Myocyte (in vitro differentiated cells): ENCODE measurements at regions not wholly inside any gene's neighbourhood (a gene's known extent, or its start where the extent isn't known, plus 50 kb on each side); places are given as distances from the start of the nearest gene placed in this dataset.

Experiments used
- DNase-seq: peaks from one replicate; pipeline ENCODE4 v3.0.0-alpha.2; 2012; ENCODE audit warnings: low read depth

DNA sequence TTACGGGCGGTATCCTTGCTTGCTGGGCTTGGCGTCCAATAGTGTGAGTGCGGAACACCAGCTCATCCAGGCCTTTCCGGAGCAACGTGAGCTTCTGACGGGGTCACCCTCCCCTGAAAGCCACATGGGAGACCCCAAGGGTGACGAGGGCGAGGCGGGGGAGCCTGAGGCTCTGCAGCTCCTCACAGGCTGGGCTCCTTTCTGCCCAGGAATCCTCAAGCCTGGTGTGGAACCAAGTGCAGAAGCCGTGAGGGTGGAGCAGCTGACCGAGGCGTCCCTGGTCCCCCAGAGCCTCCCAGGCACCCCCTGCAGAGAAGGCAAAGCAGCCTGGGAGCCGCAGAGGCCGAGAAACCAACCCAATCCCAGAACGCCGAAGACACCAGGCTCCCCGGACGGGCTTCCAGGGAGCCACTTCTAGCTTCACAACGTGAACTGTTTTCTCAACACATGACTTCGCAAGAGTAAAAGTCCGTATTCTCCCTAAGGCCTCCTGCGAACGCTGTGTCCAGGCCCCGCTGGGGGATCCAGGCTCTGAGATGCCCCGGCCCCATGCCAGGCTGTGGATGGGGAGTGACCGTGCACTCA lies 530.3 kb downstream of the BRD1 start:
- DNase-seq, result no peak

DNA sequence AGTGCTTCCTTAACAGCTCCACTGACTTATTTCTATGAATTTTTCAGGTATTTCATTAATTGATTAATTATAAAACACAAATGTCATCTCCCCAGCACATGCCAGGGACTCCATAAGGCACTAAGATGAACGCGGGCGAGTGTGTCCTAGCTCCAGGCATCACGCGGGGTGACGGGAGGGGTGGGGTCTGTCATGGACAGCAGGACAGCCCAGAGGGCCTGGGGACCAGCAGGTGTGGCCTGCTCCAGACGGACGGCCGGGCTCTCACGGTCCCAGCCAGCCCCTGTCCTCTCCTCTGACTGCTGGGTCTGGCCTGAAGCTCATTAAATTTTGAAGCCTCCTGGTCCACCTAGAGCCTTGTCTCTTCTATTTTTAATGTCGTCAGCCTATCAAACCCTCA lies 531.1 kb downstream of the BRD1 start:
- no peak for DNase-seq

DNA sequence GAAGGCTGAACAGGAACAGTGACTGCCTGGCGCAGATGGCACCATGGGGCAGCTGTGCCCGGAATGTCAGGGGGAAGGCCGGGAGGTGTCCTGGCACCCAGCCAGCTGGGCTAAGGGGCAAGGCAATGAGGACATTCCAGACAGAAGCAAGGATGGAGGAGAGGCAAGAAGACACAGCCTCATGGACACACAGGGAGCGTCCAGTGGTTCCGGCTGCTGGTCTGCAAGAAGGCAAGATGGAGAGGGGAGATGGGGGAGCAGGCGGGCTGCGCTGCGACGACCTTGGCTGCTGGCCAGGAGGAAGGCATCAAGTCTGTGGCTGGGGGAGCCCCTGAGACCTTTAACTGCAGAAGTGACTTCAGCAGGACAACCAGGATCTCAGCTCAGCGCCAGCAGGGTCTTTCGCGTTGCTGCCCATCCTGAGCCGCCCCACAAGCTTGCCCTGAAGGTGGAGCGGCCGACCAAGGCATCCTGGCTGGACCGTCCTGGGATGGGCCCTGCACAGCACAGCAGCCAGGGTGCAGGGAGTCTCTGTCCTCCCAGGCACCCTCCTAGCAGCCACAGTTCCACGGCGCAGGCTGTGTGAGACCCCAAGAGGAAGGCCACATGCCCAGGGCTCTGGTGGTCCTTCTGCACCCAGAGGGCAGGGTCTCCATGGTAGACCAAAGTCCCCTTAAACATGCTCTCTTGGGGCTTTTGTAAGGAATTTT lies 531.7 kb downstream of the BRD1 start:
- DNase-seq, result no peak

DNA sequence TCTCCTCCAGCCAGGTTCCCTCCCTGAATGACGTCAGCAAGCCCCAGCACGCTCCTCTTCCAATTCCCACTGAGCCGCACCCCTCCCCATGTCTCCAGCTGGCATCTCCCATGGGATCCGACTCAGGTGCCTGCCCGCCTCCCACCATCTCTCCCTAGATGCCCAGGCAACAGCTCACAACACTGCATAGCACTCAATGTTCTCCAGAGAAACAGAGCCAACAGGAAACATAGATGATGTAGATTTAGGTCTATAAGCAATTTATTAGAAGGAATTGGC lies 532.3 kb downstream of the BRD1 start:
- DNase-seq, result no peak

DNA sequence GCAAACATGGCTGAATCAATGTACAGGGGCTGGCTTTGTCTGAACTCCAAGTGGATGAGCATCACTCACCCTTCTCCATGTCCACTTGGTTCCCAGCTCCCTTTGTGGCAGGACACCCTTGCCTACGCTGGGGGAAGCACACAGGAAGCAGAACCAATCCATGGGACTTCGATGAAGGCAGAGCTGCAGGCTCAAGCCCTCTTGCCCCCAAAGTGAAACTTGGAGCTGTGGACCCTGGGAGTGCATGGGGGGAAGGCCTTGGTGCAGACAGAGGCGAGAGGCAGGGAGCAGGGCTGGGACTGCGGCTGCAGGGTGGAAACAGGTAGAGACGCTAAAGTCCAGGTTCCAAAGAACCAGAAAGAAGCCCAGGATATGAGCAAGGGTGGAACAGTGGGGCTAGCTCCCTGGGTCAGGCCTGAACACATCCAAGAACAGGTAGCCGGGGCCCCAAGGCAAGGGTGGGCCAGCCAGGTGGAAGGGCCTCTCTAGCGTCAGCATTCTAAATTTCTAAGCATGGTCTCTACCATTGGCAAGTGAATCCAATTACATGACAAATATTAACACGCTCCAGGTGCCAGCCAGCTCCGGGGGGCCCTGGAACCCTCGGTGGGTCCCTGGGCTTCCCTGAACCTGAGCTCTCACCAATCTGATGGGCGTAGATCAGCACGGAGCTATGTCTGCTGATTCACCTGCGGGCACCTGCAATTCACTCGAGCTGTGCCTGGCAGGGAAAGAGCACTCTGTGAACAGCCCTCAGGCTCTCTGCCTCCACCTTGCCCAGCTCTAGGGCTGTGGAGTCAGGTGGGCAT lies 532.8 kb downstream of the BRD1 start:
- DNase-seq, result no peak

DNA sequence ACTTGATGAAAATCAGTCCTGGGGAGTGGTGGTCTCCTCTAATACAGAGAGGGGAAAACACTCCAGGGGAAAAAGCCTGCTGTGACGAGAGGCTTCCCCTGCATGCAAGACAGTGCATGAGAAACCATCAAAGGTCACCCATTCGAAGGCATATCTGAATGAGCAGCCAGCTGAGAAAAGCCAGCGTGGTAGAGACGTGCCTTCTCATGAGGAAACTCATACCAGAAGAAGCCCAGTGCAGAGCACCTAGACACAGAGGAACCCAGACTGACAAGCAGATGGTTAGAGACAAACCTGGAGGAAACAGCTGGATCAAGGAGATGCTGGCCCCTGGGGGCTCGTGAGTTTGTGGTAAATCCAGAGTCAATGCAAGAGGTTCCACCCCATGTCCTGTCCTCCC lies 534.8 kb downstream of the BRD1 start:
- no peak for DNase-seq

DNA sequence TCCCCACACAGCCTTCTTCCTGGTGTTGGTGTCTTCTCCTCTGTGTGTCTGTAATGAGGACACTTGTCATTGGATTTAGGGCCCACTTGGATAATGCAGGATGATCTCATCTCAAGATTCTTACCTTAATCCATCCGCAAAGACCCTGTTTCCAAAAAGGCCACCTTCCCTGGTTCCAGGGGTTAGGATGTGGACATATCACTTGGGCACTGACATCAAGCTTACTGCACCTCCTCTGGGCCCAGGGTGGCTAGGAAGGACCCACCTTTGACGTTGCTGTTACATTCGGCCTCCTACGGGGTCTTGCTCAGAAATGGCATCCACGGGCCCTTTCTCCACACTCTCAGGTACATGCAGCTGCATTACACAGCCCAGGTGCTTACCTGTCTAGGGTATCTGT lies 535.9 kb downstream of the BRD1 start:
- no peak for DNase-seq

DNA sequence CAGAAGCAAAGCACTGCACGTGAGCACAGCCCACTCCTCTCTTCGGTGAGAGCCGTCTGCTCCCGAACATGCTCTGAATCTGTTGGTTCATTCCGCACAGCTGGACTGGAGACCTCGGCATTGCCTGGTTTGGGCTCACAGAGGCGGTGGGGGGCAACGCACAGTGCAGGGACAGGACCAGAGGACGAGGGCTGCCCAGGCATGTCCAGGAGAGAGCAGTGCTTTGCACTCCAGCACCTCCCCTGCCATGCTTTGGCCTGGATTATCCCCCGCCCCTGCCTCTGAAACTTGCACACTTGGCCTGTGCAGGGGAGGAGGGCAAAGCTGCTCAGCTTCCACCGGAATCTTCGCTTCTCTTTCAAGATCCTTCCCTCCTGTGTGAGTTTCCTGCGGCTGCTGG lies 536.5 kb downstream of the BRD1 start:
- no peak for DNase-seq

DNA sequence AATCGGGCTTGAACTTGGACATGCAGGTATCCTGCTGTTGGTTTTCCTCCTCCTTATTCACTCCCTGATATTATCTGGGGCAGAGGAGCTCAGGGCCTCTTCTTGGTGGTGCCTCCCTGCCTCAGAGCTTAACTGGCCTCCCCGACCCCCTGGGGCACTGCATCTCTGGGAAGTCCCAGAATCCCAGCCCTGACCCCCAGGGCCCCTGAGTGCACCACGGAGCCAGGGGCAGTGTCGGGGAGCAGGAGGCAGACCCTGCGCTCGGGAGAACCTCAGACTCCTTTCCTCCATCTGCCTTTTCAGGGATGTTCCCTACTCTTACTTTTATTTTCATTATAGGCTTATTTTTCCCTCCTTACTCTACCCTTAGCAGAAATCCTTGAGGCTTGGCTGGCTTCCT lies 537.0 kb downstream of the BRD1 start:
- no peak for DNase-seq

DNA sequence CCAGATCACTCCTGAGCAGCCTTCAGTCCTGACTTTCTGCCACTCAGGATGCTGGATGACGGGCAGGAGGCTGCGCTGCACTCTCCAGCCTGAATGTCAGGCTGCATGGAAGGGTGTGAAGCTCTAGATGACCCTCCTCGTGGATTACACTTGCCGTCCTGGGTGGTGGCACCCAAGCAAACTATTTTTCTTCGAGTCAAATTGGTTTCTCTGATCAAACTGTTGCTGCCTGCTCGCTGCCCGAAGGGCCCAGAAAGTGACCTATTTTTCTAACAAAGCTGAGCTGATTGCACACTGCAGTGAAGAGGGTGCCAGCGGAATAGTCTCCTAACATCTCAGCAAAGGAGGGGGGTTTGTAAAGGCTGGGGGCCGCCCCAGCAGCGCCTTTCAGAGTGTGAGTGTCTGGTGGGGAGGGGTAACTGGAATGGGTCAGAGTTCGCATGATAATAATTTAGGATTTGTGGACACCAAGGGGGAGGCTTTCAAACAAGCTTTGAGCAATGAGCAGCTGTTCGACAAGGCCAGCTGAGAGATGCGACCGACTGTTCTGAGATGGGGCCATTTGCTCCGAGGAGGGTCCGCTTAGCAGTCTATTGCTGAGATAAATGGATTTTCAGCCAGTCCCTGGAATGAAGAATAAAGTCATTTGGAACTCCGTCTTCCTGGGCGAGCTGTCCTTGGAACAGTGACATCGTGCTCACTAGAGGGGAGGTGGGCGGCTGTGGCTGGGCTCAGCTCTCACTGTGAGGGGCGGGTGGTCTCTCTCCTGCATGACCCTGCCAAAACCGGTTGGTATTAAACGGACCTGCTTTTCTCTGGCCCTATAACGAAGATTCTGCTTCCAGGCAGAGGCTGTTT lies 537.6 kb downstream of the BRD1 start:
- DNase-seq, result no peak

DNA sequence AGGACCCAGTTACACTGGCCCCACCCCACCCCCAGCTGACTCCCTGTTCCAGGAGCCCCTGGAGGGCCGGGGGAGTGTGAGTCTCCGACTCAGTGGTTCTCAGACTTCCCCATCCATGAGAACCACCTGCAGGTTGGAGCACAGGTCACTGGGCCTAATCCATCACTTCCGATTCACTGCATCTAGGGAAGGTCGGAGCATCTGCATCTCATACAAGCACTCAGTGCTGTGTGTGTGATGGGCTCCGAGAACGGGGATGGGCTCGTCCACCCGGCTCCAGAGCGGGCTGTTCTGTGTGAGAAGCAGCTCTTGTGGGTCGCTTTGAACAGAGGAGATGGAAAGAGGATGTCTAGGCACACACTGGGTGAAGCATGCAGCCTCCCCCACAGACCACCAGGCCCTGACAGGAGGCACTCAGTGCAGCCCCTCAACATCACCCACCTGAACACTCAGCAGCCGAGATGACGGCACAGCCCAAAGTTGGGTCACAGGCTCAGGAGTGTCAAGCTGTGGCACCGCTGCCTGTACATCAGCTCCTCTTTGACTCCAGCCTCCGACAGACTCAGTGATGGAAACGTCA lies 541.4 kb downstream of the BRD1 start:
- no peak for DNase-seq

DNA sequence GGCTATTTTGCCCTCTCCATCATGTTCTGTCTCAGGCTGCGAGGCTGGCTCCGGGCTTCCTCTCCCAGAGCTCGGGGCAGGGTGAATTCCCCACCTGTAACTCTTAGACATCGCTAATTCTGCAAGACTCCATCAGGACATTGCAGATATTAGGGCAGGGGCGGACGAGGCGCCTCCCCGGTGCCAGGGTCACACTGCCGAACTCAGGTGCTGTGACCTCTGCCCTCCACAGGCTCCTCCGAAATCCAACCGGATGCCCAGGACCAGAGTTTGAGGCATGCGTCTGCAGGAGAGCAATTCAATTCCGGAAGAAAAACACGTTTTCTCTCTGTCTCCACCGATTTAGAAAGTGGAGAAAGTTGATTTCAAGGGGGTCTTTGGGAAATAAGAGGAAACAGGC lies 542.7 kb downstream of the BRD1 start:
- no peak for DNase-seq

DNA sequence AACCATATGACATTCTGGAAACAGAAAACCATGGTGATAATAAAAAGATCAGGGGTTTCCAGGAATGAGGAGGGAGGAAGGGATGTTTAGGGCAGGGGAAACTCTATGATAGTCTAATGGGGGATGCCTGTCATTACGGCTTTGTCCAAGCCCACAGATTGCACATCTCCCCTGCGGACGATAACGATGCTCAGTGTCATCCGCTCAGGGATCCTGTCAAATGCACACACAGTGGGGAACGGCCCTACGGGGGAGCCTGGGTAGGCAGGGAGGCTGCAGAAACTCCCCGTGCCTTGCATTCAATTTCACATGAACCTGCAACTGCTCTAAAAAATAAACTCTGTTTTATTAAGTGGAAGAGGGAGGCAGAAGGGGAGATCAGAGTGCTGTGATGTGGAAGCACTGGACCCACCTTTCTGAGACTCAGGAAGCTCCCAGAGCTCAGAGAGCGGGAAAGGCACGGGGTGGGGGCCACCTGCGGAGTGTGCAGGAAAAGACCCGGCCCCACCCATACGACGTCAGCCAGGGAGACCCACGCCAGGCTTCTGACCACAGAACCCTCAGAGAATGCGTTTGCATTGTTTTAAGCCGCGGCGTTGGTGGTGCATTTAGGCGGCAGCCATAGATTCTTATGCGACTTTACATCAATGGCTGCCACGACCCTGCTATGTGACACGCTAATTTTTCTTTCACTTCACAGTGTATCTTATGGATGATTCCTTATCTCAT lies 543.5 kb downstream of the BRD1 start:
- DNase-seq, result no peak

DNA sequence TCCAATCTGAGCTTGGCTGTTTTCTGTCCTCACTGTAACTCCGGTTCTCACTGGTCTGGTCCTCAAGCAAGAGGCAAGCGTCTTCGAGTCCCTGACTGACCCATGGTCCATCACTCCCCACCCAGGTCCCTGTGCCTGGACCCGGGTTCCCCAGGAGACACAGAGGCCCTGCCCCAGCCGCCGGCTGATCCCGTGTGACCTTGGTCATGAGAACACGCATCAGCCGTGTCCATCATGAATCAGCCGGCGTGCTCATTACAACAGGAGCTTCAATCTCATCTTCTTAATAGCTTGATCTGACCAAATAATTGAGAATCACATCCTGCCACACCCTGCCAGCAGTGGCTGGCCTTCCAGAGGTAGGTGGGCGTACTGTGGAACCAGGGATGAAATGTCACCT lies 545.1 kb downstream of the BRD1 start:
- DNase-seq, result no peak

DNA sequence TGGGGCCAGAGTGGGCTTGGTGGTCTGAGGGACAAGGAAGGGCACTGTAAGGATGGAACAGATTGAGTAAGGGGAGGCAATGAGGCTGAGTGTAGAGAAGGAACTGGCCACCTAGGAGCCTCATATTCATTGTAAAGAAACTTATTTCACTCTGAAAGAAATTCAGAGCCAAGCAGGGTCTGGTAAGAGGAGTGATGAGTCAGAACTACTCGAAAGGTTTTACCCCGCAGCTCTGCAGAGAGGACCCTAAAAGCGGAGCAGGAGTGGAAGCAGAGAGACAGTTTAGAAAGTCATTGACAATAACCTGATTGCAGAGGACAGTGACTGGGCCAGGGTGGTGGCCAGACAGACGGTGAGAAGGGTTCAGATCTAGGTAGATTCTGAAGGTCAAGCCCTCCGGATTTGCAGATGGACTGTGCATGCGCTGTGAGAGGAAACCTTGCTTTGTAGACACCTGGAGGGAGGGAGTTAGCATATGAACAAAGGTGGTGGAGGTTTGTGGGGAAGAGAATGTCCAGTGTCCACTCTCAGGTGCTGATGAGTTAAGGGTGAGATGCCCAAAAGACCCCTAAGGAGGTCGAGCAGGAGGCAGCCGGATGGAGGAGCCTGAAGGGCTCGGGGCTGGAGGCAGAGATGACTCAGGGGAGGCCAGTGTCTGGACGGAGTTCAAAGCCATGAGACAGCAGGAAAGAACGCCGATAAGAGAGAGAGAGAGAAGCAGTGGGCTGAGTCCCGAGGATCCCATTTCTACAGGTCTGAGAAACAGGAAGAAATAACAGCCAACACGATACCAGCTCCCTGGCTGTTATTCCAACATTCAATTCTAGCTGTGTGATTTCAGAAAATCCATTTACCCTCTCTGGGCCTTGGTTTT lies 546.0 kb downstream of the BRD1 start:
- DNase-seq, result no peak

DNA sequence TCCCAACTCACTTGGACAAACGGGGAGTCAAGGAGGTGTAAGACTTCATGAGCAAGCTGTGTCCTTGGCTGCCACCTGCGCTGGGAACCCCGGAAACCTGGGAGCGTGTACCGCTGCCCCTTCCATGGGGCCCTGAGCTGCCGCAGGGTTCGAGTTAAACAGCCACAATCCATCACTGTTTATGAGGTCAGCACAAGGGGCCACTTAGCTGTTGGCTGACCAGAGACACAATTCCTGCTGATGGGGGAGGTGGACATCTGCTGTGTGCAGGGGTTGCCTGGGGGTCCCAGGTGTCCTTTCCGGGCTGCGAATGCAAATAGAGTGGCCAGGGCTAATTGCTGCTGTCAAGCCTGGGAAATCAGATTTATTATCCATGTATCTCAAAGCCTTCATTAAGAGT lies 549.3 kb downstream of the BRD1 start:
- DNase-seq, result no peak

DNA sequence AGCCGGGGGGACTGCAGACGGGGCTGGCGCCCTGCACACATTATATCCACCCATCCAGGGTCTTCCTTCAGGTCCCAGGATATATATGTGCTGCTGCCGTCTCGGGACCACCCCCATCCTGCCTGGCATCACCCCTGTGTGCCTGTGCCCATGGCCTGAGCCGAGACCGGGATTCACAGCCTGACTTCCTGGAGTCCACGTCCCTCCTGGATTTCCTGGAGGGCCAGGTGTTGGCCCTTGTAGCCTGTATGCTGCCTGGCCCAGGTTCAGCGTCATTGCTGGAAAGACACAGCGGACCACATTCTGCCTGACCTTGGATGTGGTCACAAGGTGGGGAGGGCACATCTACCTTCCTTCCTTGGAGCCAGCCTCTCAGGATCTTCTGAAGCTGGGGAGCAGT lies 551.1 kb downstream of the BRD1 start:
- no peak for DNase-seq

DNA sequence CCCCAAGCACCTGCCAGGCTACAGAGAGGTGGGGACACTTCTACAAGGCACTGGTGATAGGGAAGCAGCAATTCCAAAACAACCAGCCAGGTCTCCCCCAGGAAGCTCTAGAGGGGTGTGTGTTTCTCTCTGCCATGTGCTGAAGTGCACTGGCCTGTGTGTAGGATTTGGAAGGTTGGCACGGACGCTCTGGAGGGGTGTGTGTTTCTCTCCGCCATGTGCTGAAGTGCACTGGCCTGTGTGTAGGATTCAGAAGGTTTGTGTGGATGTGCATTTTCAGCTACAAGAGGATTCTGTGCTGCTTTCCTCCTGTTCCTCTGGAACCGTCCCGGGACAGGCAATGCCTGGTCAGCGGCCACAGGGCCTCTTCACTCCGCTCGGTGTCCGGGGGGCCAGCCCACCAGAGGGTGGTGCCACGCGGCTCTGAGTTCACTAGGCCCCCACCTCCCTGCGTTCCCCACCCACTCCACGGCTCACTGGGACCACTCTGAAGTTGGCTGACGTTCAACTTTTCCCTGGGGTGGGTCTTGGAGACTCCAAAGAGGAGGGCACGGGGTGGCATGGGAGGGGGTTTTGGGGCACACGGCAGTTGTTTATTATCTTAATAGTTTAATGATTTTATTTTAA lies 552.8 kb downstream of the BRD1 start:
- DNase-seq, result no peak

DNA sequence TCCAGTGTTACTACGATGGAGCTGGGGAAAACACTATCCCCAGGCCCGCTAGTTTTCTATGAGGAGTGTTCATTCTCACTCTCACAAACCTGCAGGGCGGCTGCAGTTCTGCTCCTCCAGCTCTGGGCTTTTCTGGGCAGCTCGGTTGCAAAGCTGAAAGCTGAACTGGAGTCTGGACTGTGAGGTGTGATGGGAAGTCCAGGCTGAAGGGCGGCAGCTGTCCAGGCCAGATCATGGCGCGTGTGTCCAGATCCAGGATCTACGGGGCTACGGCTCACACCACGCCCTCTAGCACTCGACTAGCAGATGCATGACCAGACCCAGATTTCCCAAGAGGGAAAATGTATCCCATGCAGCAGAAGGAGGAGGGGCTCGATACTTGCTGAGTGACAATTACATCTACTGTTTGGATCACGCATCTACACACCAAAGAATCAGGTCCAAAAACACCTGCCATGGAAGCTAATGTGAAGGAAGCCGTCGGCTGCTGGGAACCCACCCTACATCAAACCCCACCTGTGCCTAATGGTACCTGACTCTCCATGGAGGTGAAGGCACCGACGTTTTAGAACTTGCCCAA lies 555.0 kb downstream of the BRD1 start:
- DNase-seq, result no peak
